ENCODE measurements at regions not wholly inside any gene's neighbourhood (a gene's known extent, or its start where the extent isn't known, plus 50 kb on each side); places are given as distances from the start of the nearest gene placed in this dataset.

GRCh38 chr14:98293576-98293975 is 978.4 kb downstream of the BCL11B start:
- TF ChIP-seq CTCF (IDR thresholded peaks at IDR 0.05) (no peak), MAX (IDR thresholded peaks at IDR 0.05; ENCODE audit: low read depth) (no peak), FOSL2 (IDR thresholded peaks at IDR 0.05; ENCODE audit: borderline replicate concordance, low read depth) (no peak), REST (IDR thresholded peaks at IDR 0.05; ENCODE audit: low read depth, low read length) (no peak), NFIC (IDR thresholded peaks at IDR 0.05; ENCODE audit: borderline replicate concordance) (no peak)

All from SK-N-SH (cell line).